Esophagus muscularis mucosa (tissue), 4 donors: ENCODE measurements at regions not wholly inside any gene's neighbourhood (a gene's known extent, or its start where the extent isn't known, plus 50 kb on each side); places are given as distances from the start of the nearest gene placed in this dataset.

ENCODE experiments used
- DNase-seq: peaks from one replicate; pipeline ENCODE4 v3.0.0-alpha.2; 2017; ENCODE audit errors: extremely low spot score
- H3K27ac ChIP-seq, 4 donors: fragments of 200-600 bp; sonication (generic); replicated peaks in 1 of 4; 1 replicate in 3 of 4; 2 replicates in 1 of 4; pipeline ENCODE4 v1.5.1; 2016 to 2019; ENCODE audit warnings: mild to moderate bottlenecking in 1 of 4
- H3K27me3 ChIP-seq, 4 donors: fragments of 200-600 bp; sonication (generic); one replicate each; pipeline versions ENCODE4 v1.5.1 to v1.6.0; 2016 to 2019
- H3K36me3 ChIP-seq, 4 donors: fragments of 200-600 bp; sonication (generic); one replicate each; pipeline ENCODE4 v1.5.1; 2016 to 2019
- H3K4me1 ChIP-seq, 4 donors: fragments of 200-600 bp; sonication (generic); one replicate each; pipeline ENCODE4 v1.5.1; 2016 to 2019
- H3K4me3 ChIP-seq, 4 donors: fragments of 200-600 bp; sonication (generic); 1 replicate in 2 of 4; 2 replicates in 2 of 4; pipeline ENCODE4 v1.5.1; 2016 to 2019; ENCODE audit warnings: mild to moderate bottlenecking in 4 of 4, moderate library complexity in 1 of 4
- H3K9me3 ChIP-seq, 4 donors: fragments of 200-600 bp; sonication (generic); 1 replicate in 3 of 4; 2 replicates in 1 of 4; pipeline ENCODE4 v1.5.1; 2016 to 2019
- EP300 ChIP-seq: sonication (generic); formaldehyde crosslinking; IDR thresholded peaks from one replicate; pipeline ENCODE4 v1.6.1; 2017; ENCODE audit warnings: antibody characterized with exemption
- POLR2A ChIP-seq: fragments of 450-650 bp; IDR thresholded peaks from one replicate; pipeline ENCODE4 v1.6.1; 2017; ENCODE audit warnings: antibody characterized with exemption, moderate library complexity, mild to moderate bottlenecking, low read depth
- POLR2AphosphoS5 ChIP-seq, 2 donors: sonication (generic); formaldehyde crosslinking; IDR thresholded peaks; one replicate each; pipeline ENCODE4 v1.6.1; 2017; ENCODE audit warnings: antibody characterized with exemption in 2 of 2
- WGBS: methylation state at CpG from one replicate; pipeline ENCODE4 v1.1.5; 2018; 5-methylcytosine and 5-hydroxymethylcytosine counted together
- intact Hi-C: fragments of 100-400 bp; cut with DNase I; formaldehyde crosslinking; loops from one replicate; pipeline ENCODE4 v1.15.1; 2023
- TF ChIP-seq, protein P1 (sequence below), 3 experiments: fragments of 200-600 bp in 2 of 3; fragments of 450-650 bp in 1 of 3; sonication (generic) in 2 of 3; IDR thresholded peaks; one replicate each; pipeline ENCODE4 v1.5.1; 2017 to 2019; ENCODE audit warnings: antibody characterized with exemption in 3 of 3, mild to moderate bottlenecking in 2 of 3, moderate library complexity in 1 of 3

GRCh38 chr20:61125076-61125475, 127.0 kb upstream of the CDH4 start:
- no peak for DNase-seq
- Histone ChIP-seq H3K4me3 (no peak overlapping the region), H3K36me3 (no peaks in the 10 kb centered on the region), H3K27me3 (no peaks in the 10 kb centered on the region), H3K27ac (no peak overlapping the region), H3K9me3 (no peaks in the 10 kb centered on the region), H3K4me1 (peaks cover 0 to 22% (median 8%) of the 10 kb centered on the region in 4 donors)
- TF ChIP-seq, protein P1, sequence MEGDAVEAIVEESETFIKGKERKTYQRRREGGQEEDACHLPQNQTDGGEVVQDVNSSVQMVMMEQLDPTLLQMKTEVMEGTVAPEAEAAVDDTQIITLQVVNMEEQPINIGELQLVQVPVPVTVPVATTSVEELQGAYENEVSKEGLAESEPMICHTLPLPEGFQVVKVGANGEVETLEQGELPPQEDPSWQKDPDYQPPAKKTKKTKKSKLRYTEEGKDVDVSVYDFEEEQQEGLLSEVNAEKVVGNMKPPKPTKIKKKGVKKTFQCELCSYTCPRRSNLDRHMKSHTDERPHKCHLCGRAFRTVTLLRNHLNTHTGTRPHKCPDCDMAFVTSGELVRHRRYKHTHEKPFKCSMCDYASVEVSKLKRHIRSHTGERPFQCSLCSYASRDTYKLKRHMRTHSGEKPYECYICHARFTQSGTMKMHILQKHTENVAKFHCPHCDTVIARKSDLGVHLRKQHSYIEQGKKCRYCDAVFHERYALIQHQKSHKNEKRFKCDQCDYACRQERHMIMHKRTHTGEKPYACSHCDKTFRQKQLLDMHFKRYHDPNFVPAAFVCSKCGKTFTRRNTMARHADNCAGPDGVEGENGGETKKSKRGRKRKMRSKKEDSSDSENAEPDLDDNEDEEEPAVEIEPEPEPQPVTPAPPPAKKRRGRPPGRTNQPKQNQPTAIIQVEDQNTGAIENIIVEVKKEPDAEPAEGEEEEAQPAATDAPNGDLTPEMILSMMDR (IDR thresholded peaks at IDR 0.05) = no peak
- TF ChIP-seq POLR2A (no peak), POLR2AphosphoS5 (IDR thresholded peaks at IDR 0.05) (no peak), EP300 (no peak)
- WGBS = 100% methylated on average over 3 of the region's 9 CpGs
- intact Hi-C loops = loop anchor here (10.0 kb wide), 1 partner anchor 280 kb away; no protein-coding TSS in a partner anchor

GRCh38 chr20:61125546-61126180, 126.4 kb upstream of the CDH4 start:
- H3K36me3 ChIP-seq = no peaks in the 10 kb centered on the region
- WGBS = 84% methylated on average over 14 of the region's 14 CpGs
- no peak for DNase-seq
- H3K27me3 ChIP-seq = peaks cover 0 to 2% (median 0%) of the 10 kb centered on the region in 4 donors
- H3K9me3 ChIP-seq = no peaks in the 10 kb centered on the region
- no peak overlapping the region for H3K27ac ChIP-seq
- TF ChIP-seq EP300 (no peak), POLR2AphosphoS5 (IDR thresholded peaks at IDR 0.05) (no peak), POLR2A (no peak)
- TF ChIP-seq, protein P1 (IDR thresholded peaks at IDR 0.05) = no peak
- peaks cover 0 to 16% (median 3%) of the 10 kb centered on the region in 4 donors for H3K4me1 ChIP-seq
- intact Hi-C loops = loop anchor here (10.0 kb wide), 1 partner anchor 281 kb away; no protein-coding TSS in a partner anchor
- H3K4me3 ChIP-seq = no peak overlapping the region

GRCh38 chr20:61126369-61127195, 125.5 kb upstream of the CDH4 start:
- DNase-seq = no peak
- intact Hi-C loops = loop anchor here (10.0 kb wide), 1 partner anchor 282 kb away; no protein-coding TSS in a partner anchor
- H3K36me3 ChIP-seq = no peaks in the 10 kb centered on the region
- H3K27ac ChIP-seq = no peak overlapping the region
- WGBS = 90% methylated on average over 21 of the region's 21 CpGs
- no peak overlapping the region for H3K4me3 ChIP-seq
- peaks cover 0 to 8% (median 0%) of the 10 kb centered on the region in 4 donors for H3K27me3 ChIP-seq
- no peaks in the 10 kb centered on the region for H3K9me3 ChIP-seq
- no peak for TF ChIP-seq POLR2A
- TF ChIP-seq, protein P1 (IDR thresholded peaks at IDR 0.05) = no peak
- no peak for TF ChIP-seq POLR2AphosphoS5 (IDR thresholded peaks at IDR 0.05)
- no peak for TF ChIP-seq EP300
- H3K4me1 ChIP-seq = peaks cover 0 to 13% (median 0%) of the 10 kb centered on the region in 4 donors

- Histone ChIP-seq H3K4me1 (peaks cover 0 to 13% (median 0%) of the 10 kb centered on the region in 4 donors), H3K27ac (no peak overlapping the region), H3K36me3 (no peaks in the 10 kb centered on the region), H3K4me3 (no peak overlapping the region), H3K27me3 (peaks cover 0 to 8% (median 0%) of the 10 kb centered on the region in 4 donors), H3K9me3 (no peaks in the 10 kb centered on the region)
- TF ChIP-seq EP300 (no peak), POLR2A (no peak), POLR2AphosphoS5 (IDR thresholded peaks at IDR 0.05) (no peak)
- TF ChIP-seq, protein P1 (IDR thresholded peaks at IDR 0.05) = no peak
- intact Hi-C loops = loop anchor here (10.0 kb wide), 1 partner anchor 283 kb away; no protein-coding TSS in a partner anchor
- 72% methylated on average over 12 of the region's 12 CpGs for WGBS
- DNase-seq = no peak
These were observed 124.6 kb upstream of the CDH4 start for GRCh38 chr20:61127311-61128039.
